HCT116 (cell line): ENCODE measurements at regions not wholly inside any gene's neighbourhood (a gene's known extent, or its start where the extent isn't known, plus 50 kb on each side); places are given as distances from the start of the nearest gene placed in this dataset.
"Not testable (repeated sequence)": the region's sequence is repeated elsewhere in the genome, so short reads cannot be mapped to it uniquely, and the experiment has no call there.

Source experiments
- ATAC-seq: fragments of 200-7000 bp; cut with Tn5 transposase; 2 replicates; pipeline ENCODE4 v1.9.1; 2020; ENCODE audit warnings: mild to moderate bottlenecking, moderate library complexity
- BruUV-seq: library from RNA; stranded (reverse); fragments of 400-500 nt; replicated peaks from 2 replicates; lab custom pipeline; 2021; lab: Mats Ljungman, UMichigan
- CTCF ChIA-PET: fragments of 300-600 bp; sonication (Branson Sonifier 250); formaldehyde crosslinking; loops from one replicate; lab custom pipeline; 2021; ENCODE audit warnings: antibody characterized with exemption; lab: Charles Lee
- POLR2A ChIA-PET: fragments of 300-600, 350-600 bp; sonication (Branson Sonifier 250); formaldehyde crosslinking; loops from one replicate; lab custom pipeline; 2021; ENCODE audit warnings: antibody characterized with exemption; lab: Charles Lee
- RAD21 ChIA-PET, 2 experiments: fragments of 300-600 bp; sonication (Branson Sonifier 250); formaldehyde crosslinking; loops; one replicate each; lab custom pipeline; 2023; ENCODE audit warnings: low total read pairs in 2 of 2; ENCODE audit not compliant: uncharacterized antibody in 2 of 2, unreplicated experiment in 2 of 2, low non-redundant PET in 1 of 2; lab: Charles Lee
- DNase-seq: peaks from one replicate; pipeline ENCODE4 v3.0.0-alpha.2; 2010; ENCODE audit warnings: low read depth, low spot score
- H2AFZ ChIP-seq: fragments of 200-600 bp; shearing (Covaris generic), sonication (generic); 2 replicates; pipeline ENCODE4 v1.6.1; 2017; ENCODE audit warnings: low read depth, mixed run types, mixed read lengths, antibody characterized with exemption, low read length; ENCODE audit not compliant: poor library complexity, severe bottlenecking
- H3K27ac ChIP-seq: 2 replicates; pipeline ENCODE4 v1.5.1; 2012; ENCODE audit warnings: low read depth, low read length
- H3K27me3 ChIP-seq: fragments of 200-600 bp; sonication (generic); 2 replicates; pipeline ENCODE4 v1.6.1; 2016; ENCODE audit warnings: mixed run types, low read length, mixed read lengths; ENCODE audit not compliant: insufficient read depth
- H3K36me3 ChIP-seq, 2 experiments: fragments of 200-500 bp in 1 of 2; fragments of 200-600 bp in 1 of 2; sonication (Bioruptor generic) in 1 of 2; sonication (generic) in 1 of 2; 2 replicates each; pipeline versions ENCODE4 v1.5.1 to v1.6.1; 2014 to 2016; ENCODE audit warnings: low read length in 2 of 2, inconsistent platforms in 1 of 2, mixed read lengths in 1 of 2, mixed run types in 1 of 2; ENCODE audit not compliant: insufficient read depth in 2 of 2, control insufficient read depth in 1 of 2
- H3K4me1 ChIP-seq, 2 experiments: fragments of 200-600 bp in 1 of 2; sonication (generic) in 1 of 2; 2 replicates each; pipeline versions ENCODE4 v1.5.1 to v1.6.1; 2012 to 2017; ENCODE audit warnings: low read length in 2 of 2, inconsistent platforms in 1 of 2, mild to moderate bottlenecking in 1 of 2, mixed read lengths in 1 of 2, mixed run types in 1 of 2, moderate library complexity in 1 of 2; ENCODE audit not compliant: insufficient read depth in 2 of 2, control insufficient read depth in 1 of 2
- H3K4me2 ChIP-seq: fragments of 200-600 bp; sonication (generic); 2 replicates; pipeline ENCODE4 v1.6.1; 2017; ENCODE audit warnings: mixed run types, low read length, mixed read lengths
- H3K4me3 ChIP-seq, 2 experiments: fragments of 200-600 bp in 1 of 2; sonication (generic) in 1 of 2; replicated peaks in 1 of 2; 2 replicates each; pipeline ENCODE4 v1.5.1; 2011 to 2016; ENCODE audit warnings: low read length in 2 of 2, control low read depth in 1 of 2, low read depth in 1 of 2, mild to moderate bottlenecking in 1 of 2, mixed read lengths in 1 of 2, mixed run types in 1 of 2
- H3K79me2 ChIP-seq: fragments of 200-600 bp; sonication (generic); 2 replicates; pipeline ENCODE4 v1.6.1; 2017; ENCODE audit warnings: mild to moderate bottlenecking, mixed run types, low read length, moderate library complexity, mixed read lengths; ENCODE audit not compliant: insufficient read depth
- H3K9ac ChIP-seq: fragments of 200-600 bp; sonication (generic); 2 replicates; pipeline ENCODE4 v1.6.1; 2016; ENCODE audit warnings: low read length, mixed read lengths
- H3K9me2 ChIP-seq: fragments of 200-600 bp; sonication (generic), shearing (Covaris generic); 2 replicates; pipeline ENCODE4 v1.6.1; 2017; ENCODE audit warnings: mixed run types, mild to moderate bottlenecking, moderate library complexity; ENCODE audit not compliant: insufficient read depth
- H3K9me3 ChIP-seq, 2 experiments: fragments of 200-500 bp in 1 of 2; fragments of 200-600 bp in 1 of 2; sonication (Bioruptor generic) in 1 of 2; sonication (generic) in 1 of 2; 2 replicates each; pipeline ENCODE4 v1.6.1; 2014 to 2017; ENCODE audit warnings: low read length in 2 of 2, mixed read lengths in 2 of 2, inconsistent platforms in 1 of 2, low read depth in 1 of 2, mild to moderate bottlenecking in 1 of 2, mixed run types in 1 of 2, moderate library complexity in 1 of 2; ENCODE audit not compliant: control insufficient read depth in 1 of 2, insufficient read depth in 1 of 2
- H4K20me1 ChIP-seq: fragments of 200-600 bp; sonication (generic), shearing (Covaris generic); 2 replicates; pipeline ENCODE4 v1.6.1; 2017; ENCODE audit warnings: mixed run types, mild to moderate bottlenecking, moderate library complexity; ENCODE audit not compliant: insufficient read depth
- intact Hi-C: fragments of 100-400 bp; cut with micrococcal nuclease; formaldehyde crosslinking; loops from 2 replicates; pipeline ENCODE4 v1.10.0; 2022

DNA sequence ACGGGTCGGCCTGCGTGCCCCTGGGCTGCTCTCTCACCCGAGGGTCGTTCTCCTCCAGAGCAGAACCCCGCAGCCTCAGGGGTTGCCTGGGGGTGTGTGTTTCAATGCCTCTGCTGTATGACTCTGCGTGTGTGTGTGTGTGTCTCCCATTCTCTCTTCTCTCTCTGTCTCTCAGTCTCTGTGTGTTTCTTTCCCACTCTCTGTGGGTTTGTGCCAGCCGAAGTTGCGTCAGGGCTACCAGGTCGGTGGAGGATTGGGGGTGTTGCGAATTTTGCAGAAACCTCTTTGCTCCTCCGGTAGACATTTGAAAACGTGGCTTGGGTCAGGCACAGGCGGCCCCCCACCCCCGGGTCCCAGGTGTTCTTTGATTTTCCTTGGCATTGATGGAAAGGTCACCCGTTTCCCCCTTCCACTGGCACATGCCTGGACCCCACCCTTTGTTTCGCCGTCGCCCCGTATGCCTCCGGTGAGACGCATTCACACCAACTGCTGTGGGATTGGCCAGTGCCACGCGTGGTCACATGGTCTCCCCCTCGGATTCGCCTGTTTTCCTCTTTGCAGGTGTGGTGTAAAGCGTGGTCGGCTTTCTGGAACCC lies 667.1 kb downstream of the SPATA31A7 start:
- H3K27me3 ChIP-seq, CTCF ChIA-PET, H4K20me1 ChIP-seq, BruUV-seq, H3K36me3 ChIP-seq, RAD21 ChIA-PET, H3K27ac ChIP-seq, H3K79me2 ChIP-seq, H2AFZ ChIP-seq, ATAC-seq, H3K9me2 ChIP-seq, H3K4me2 ChIP-seq, H3K4me3 ChIP-seq, DNase-seq, intact Hi-C loops, H3K9ac ChIP-seq, POLR2A ChIA-PET, H3K9me3 ChIP-seq, H3K4me1 ChIP-seq: not testable (repeated sequence)

DNA sequence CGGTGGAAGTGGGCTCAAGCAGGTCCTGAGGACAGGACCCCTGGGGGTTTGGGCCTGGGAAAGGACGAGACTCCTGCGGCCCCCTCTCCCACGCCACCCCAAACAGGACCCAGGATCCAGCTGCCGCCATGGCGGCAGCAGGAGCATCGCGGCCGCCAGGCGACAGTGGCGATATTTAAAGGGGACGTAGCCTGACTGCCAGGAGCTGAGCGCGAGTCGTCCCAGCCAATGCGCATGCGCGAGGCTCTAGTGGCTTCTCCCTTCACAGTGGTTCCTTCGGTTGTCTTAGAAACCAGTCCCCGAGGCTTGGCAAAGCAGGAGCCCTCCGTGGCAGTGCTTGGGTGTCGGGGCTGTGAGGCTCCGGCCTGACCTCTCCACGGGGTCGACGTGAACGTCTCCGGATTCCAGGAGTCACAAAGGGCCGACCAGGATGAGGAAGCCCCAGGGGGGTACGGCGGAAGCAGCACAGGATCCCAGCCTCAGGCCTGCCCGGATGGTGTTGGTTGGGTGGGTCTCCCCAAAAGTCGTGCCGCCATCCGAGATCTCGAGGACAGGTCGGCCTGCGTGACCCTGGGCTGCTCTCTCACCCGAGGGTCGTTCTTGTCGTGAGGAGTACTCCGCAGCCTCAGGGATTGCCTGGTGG lies 668.0 kb downstream of the SPATA31A7 start:
- CTCF ChIA-PET, BruUV-seq: not testable (repeated sequence)

DNA sequence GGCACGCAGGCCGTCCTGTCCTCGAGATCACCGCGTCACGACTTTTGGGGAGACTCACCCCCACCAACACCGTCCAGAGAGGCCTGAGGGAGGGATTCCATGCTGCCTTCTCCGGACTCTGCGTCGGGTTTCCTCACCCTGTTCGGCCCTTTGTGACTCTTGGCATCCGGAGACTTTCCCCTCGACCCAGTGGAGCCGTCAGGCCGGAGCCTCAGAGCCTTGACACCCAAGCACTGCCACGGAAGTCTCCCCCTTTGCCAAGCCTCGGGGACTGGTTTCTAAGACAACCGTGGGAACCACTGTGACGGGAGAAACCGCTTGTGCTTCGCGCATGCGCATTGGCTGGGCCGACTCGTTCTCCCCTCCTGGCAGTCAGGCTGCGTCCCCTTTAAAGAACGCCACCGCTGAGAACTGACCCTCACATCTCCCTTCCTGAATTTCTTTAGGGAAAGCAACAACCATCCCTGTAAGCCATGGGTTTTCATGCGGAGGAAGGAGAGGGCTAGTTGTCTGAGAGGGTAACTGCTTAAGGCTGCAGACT lies 672.7 kb downstream of the SPATA31A7 start:
- H3K4me3 ChIP-seq, ATAC-seq, H3K4me1 ChIP-seq, CTCF ChIA-PET, H2AFZ ChIP-seq, DNase-seq, H3K9me3 ChIP-seq, H4K20me1 ChIP-seq, H3K36me3 ChIP-seq, H3K9ac ChIP-seq, H3K27me3 ChIP-seq, H3K9me2 ChIP-seq, RAD21 ChIA-PET, H3K79me2 ChIP-seq, H3K4me2 ChIP-seq, BruUV-seq, POLR2A ChIA-PET, H3K27ac ChIP-seq, intact Hi-C loops: not testable (repeated sequence)

More for the DNA sequence above, 668.0 kb downstream of the SPATA31A7 start:
- H3K9me3 ChIP-seq, H3K4me1 ChIP-seq, H3K79me2 ChIP-seq, H3K9me2 ChIP-seq, POLR2A ChIA-PET, H3K27ac ChIP-seq, H2AFZ ChIP-seq, H3K36me3 ChIP-seq, RAD21 ChIA-PET, H4K20me1 ChIP-seq, intact Hi-C loops, DNase-seq, H3K4me2 ChIP-seq, H3K27me3 ChIP-seq, H3K9ac ChIP-seq, H3K4me3 ChIP-seq: not testable (repeated sequence)
- peak; percentile 88 for ATAC-seq

DNA sequence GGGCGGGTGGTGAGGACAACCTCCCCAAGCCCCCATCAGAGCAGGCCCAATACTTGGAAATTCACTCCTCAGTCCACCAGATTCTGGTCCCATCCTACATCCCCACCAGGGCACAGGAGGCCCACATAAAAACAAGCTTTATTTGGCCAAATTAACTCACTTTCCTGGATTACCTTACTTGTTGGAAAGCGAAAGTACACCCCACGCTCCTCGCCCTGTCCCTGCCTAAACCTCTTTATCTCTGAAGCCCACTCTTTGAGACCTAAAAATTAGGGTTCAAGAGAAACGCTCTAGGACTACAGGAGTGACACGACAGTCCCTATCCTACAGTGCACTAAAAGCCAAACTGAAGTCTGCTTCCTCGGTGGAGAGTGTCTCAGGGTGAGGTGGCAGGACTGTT lies 674.6 kb downstream of the SPATA31A7 start:
- H3K4me3 ChIP-seq, H3K27ac ChIP-seq, ATAC-seq, intact Hi-C loops, CTCF ChIA-PET, H3K9ac ChIP-seq, H3K4me2 ChIP-seq, H3K27me3 ChIP-seq, H3K79me2 ChIP-seq, POLR2A ChIA-PET, H3K4me1 ChIP-seq, H2AFZ ChIP-seq, RAD21 ChIA-PET, H3K9me3 ChIP-seq, H3K36me3 ChIP-seq, H3K9me2 ChIP-seq, DNase-seq, H4K20me1 ChIP-seq: not testable (repeated sequence)
- BruUV-seq: TSS peak; percentile 36
